Right cardiac atrium (tissue), 5 donors: ENCODE measurements at regions not wholly inside any gene's neighbourhood (a gene's known extent, or its start where the extent isn't known, plus 50 kb on each side); places are given as distances from the start of the nearest gene placed in this dataset.
A peak's percentile ranks its signal among the peaks of the same experiment; 100 is the strongest.
"Not testable (repeated sequence)": the region's sequence is repeated elsewhere in the genome, so short reads cannot be mapped to it uniquely, and the experiment has no call there.

ENCODE experiments used
- ATAC-seq, 2 donors: fragments of 200-7000 bp; cut with Tn5 transposase; one replicate each; pipeline versions ENCODE4 v1.8.0 to v1.9.1; 2020; ENCODE audit warnings: moderate library complexity in 2 of 2, mild to moderate bottlenecking in 1 of 2
- DNase-seq, 3 donors: peaks; one replicate each; pipeline ENCODE4 v3.0.0-alpha.2; 2020
- H3K27ac ChIP-seq: one replicate; pipeline ENCODE4 v1.5.1; 2013; ENCODE audit warnings: mild to moderate bottlenecking, low read length, control low read depth, moderate library complexity
- H3K27me3 ChIP-seq: one replicate; pipeline ENCODE4 v1.6.1; 2013; ENCODE audit not compliant: control insufficient read depth, insufficient read depth
- H3K4me1 ChIP-seq: one replicate; pipeline ENCODE4 v1.6.1; 2013; ENCODE audit warnings: low read length; ENCODE audit not compliant: control insufficient read depth, insufficient read depth
- H3K4me3 ChIP-seq: one replicate; pipeline ENCODE4 v1.5.1; 2013; ENCODE audit warnings: low read length, control low read depth
- H3K9me3 ChIP-seq: one replicate; pipeline ENCODE4 v1.6.1; 2013; ENCODE audit warnings: low read length; ENCODE audit not compliant: control insufficient read depth
- WGBS: extraction: QIAGEN DNeasy Blood & Tissue Kit; methylation state at CpG from one replicate; pipeline ENCODE4 v1.1.7; 2013; 5-methylcytosine and 5-hydroxymethylcytosine counted together
- intact Hi-C, 4 donors: fragments of 100-400 bp; cut with DNase I; formaldehyde crosslinking; loops; one replicate each; pipeline versions ENCODE4 v1.11.0 to v1.14.0; 2022 to 2023
- donor health status: healthy with polysubstance abuse.
- donor health status: DM: no; HTN: yes; CAD: no.
- donor health status: DM: no; HTN: no; CAD: no.
- donor health status: DM: no; HTN: yes; CAD: no; lungs with severe emphysema.
- donor health status: DM: yes; HTN: yes; CAD: no.

- ATAC-seq, H3K9me3 ChIP-seq, H3K27me3 ChIP-seq, H3K27ac ChIP-seq, intact Hi-C loops, H3K4me3 ChIP-seq, H3K4me1 ChIP-seq, DNase-seq: not testable (repeated sequence)
- WGBS: 95% methylated on average over 15 of the region's 15 CpGs
Measured at GRCh38 chr5:96170481-96171125, 209.0 kb upstream of the ELL2 start.

GRCh38 chr5:96168833-96169232, 207.2 kb upstream of the ELL2 start:
- WGBS: 95% methylated on average over 8 of the region's 8 CpGs
- peak in 1 of 3 donors; percentile 3 for DNase-seq
- ATAC-seq, H3K9me3 ChIP-seq, H3K27me3 ChIP-seq, H3K4me1 ChIP-seq, intact Hi-C loops, H3K27ac ChIP-seq, H3K4me3 ChIP-seq: not testable (repeated sequence)

GRCh38 chr5:96159043-96159442, 197.4 kb upstream of the ELL2 start:
- Histone ChIP-seq H3K9me3 (no peaks in the 10 kb centered on the region), H3K4me1 (no peaks in the 10 kb centered on the region), H3K27ac (no peak overlapping the region), H3K4me3 (no peak overlapping the region), H3K27me3 (no peaks in the 10 kb centered on the region)
- intact Hi-C loops: no loop called here
- DNase-seq (no peak), ATAC-seq (no peak)
- WGBS: 96% methylated on average over 2 of the region's 2 CpGs

GRCh38 chr5:96157841-96158291, 196.2 kb upstream of the ELL2 start:
- Histone ChIP-seq H3K27ac (no peak overlapping the region), H3K9me3 (no peaks in the 10 kb centered on the region), H3K4me1 (no peaks in the 10 kb centered on the region), H3K4me3 (no peak overlapping the region), H3K27me3 (no peaks in the 10 kb centered on the region)
- ATAC-seq (no peak), DNase-seq (no peak)
- intact Hi-C loops: no loop called here
- 75% methylated on average over 3 of the region's 3 CpGs for WGBS

GRCh38 chr5:96157077-96157780, 195.6 kb upstream of the ELL2 start:
- H3K4me1 ChIP-seq: no peaks in the 10 kb centered on the region
- H3K4me3 ChIP-seq: no peak overlapping the region
- no peaks in the 10 kb centered on the region for H3K27me3 ChIP-seq
- WGBS: 79% methylated on average over 4 of the region's 4 CpGs
- ATAC-seq (no peak), DNase-seq (no peak)
- H3K27ac ChIP-seq: no peak overlapping the region
- no peaks in the 10 kb centered on the region for H3K9me3 ChIP-seq
- intact Hi-C loops: no loop called here

GRCh38 chr5:96155147-96155546, 193.5 kb upstream of the ELL2 start:
- DNase-seq (no peak), ATAC-seq (no peak)
- WGBS: 95% methylated on average over 2 of the region's 2 CpGs
- no peaks in the 10 kb centered on the region for H3K27me3 ChIP-seq
- no peak overlapping the region for H3K27ac ChIP-seq
- intact Hi-C loops: no loop called here
- H3K4me3 ChIP-seq: no peak overlapping the region
- H3K4me1 ChIP-seq: no peaks in the 10 kb centered on the region
- no peaks in the 10 kb centered on the region for H3K9me3 ChIP-seq

- Histone ChIP-seq H3K4me3 (no peak overlapping the region), H3K4me1 (no peaks in the 10 kb centered on the region), H3K27me3 (no peaks in the 10 kb centered on the region), H3K27ac (no peak overlapping the region), H3K9me3 (no peaks in the 10 kb centered on the region)
- intact Hi-C loops: no loop called here
- no peak for DNase-seq
- 29% methylated on average over 2 of the region's 2 CpGs for WGBS
- no peak for ATAC-seq
Measured at GRCh38 chr5:96151891-96152290, 190.2 kb upstream of the ELL2 start.

GRCh38 chr5:96150007-96150406, 188.4 kb upstream of the ELL2 start:
- intact Hi-C loops: no loop called here
- DNase-seq (no peak), ATAC-seq (no peak)
- no peaks in the 10 kb centered on the region for H3K27me3 ChIP-seq
- whole genome bisulfite sequencing: 68% methylated on average over 1 of the region's 1 CpG
- H3K9me3 ChIP-seq: no peaks in the 10 kb centered on the region
- no peaks in the 10 kb centered on the region for H3K4me1 ChIP-seq
- H3K27ac ChIP-seq: no peak overlapping the region
- H3K4me3 ChIP-seq: no peak overlapping the region

- 91% methylated on average over 1 of the region's 1 CpG for WGBS
- Histone ChIP-seq H3K4me1 (no peaks in the 10 kb centered on the region), H3K4me3 (no peak overlapping the region), H3K27me3 (no peaks in the 10 kb centered on the region), H3K9me3 (no peaks in the 10 kb centered on the region), H3K27ac (no peak overlapping the region)
- intact Hi-C loops: no loop called here
- no peak for ATAC-seq
- DNase-seq: no peak
Measured at GRCh38 chr5:96149546-96149945, 187.9 kb upstream of the ELL2 start.

GRCh38 chr5:96149021-96149420, 187.4 kb upstream of the ELL2 start:
- DNase-seq: no peak
- ATAC-seq: no peak
- WGBS: 88% methylated on average over 2 of the region's 2 CpGs

GRCh38 chr5:96148376-96148775, 186.7 kb upstream of the ELL2 start:
- DNase-seq (no peak), ATAC-seq (no peak)
- Histone ChIP-seq H3K9me3 (no peaks in the 10 kb centered on the region), H3K4me1 (no peaks in the 10 kb centered on the region), H3K27ac (no peak overlapping the region), H3K4me3 (no peak overlapping the region), H3K27me3 (no peaks in the 10 kb centered on the region)
- 93% methylated on average over 4 of the region's 4 CpGs for WGBS
- intact Hi-C loops: no loop called here

More at GRCh38 chr5:96149021-96149420, 187.4 kb upstream of the ELL2 start:
- Histone ChIP-seq H3K4me3 (no peak overlapping the region), H3K27ac (no peak overlapping the region), H3K27me3 (no peaks in the 10 kb centered on the region), H3K9me3 (no peaks in the 10 kb centered on the region), H3K4me1 (no peaks in the 10 kb centered on the region)
- intact Hi-C loops: no loop called here
